ENCODE measurements at regions not wholly inside any gene's neighbourhood (a gene's known extent, or its start where the extent isn't known, plus 50 kb on each side); places are given as distances from the start of the nearest gene placed in this dataset.

DNA sequence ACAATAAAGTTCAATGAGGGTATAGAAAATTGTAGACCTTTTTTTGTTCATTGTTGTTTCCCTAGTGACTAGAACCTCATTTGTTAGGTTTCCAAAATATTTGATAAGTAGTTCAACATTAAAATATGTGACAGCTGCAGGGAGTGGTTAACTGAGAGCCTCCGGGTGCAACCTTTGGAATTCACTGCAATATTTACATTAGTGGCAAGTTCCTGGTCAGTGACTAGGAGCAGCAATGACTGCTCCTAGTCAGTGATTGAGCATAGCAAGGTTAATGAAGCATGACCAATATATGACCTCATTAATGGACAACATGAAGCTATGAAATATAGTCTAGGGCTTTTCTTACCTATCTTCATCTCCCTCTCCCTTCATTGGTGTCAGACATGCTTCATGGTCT lies 65.8 kb upstream of the FAM47A start:
- DNase-seq (ENCODE audit: low spot score) = no peak
- TF ChIP-seq, protein P1, sequence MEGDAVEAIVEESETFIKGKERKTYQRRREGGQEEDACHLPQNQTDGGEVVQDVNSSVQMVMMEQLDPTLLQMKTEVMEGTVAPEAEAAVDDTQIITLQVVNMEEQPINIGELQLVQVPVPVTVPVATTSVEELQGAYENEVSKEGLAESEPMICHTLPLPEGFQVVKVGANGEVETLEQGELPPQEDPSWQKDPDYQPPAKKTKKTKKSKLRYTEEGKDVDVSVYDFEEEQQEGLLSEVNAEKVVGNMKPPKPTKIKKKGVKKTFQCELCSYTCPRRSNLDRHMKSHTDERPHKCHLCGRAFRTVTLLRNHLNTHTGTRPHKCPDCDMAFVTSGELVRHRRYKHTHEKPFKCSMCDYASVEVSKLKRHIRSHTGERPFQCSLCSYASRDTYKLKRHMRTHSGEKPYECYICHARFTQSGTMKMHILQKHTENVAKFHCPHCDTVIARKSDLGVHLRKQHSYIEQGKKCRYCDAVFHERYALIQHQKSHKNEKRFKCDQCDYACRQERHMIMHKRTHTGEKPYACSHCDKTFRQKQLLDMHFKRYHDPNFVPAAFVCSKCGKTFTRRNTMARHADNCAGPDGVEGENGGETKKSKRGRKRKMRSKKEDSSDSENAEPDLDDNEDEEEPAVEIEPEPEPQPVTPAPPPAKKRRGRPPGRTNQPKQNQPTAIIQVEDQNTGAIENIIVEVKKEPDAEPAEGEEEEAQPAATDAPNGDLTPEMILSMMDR (IDR thresholded peaks at IDR 0.05; ENCODE audit: unreplicated experiment) = no peak
- Mint-ChIP-seq H3K4me1 (ENCODE audit: unreplicated experiment) (no peaks in the 10 kb centered on the region), H3K9me3 (ENCODE audit: unreplicated experiment) (no peaks in the 10 kb centered on the region), H3K4me3 (ENCODE audit: unreplicated experiment) (no peak overlapping the region), H3K27ac (ENCODE audit: unreplicated experiment) (no peak overlapping the region), H3K36me3 (ENCODE audit: low read depth, unreplicated experiment) (no peaks in the 10 kb centered on the region), H3K27me3 (ENCODE audit: unreplicated experiment) (no peaks in the 10 kb centered on the region)

Data from endothelial cell (in vitro differentiated cells).